GM19023 (cell line): ENCODE measurements at regions not wholly inside any gene's neighbourhood (a gene's known extent, or its start where the extent isn't known, plus 50 kb on each side); places are given as distances from the start of the nearest gene placed in this dataset.
"Not testable (repeated sequence)": the region's sequence is repeated elsewhere in the genome, so short reads cannot be mapped to it uniquely, and the experiment has no call there.

Experiments
- ATAC-seq: cut with Tn5 transposase; IDR thresholded peaks from one replicate; pipeline ENCODE4 v1.9.1; 2021; ENCODE audit warnings: mild to moderate bottlenecking, moderate library complexity; ENCODE audit not compliant: unreplicated experiment

GRCh38 chr19:28638445-28638844, 574.5 kb downstream of the UQCRFS1 start:
- no peak for ATAC-seq

GRCh38 chr19:28636706-28637105, 576.2 kb downstream of the UQCRFS1 start:
- no peak for ATAC-seq

- no peak for ATAC-seq
Measured at GRCh38 chr19:28636016-28636629, 576.8 kb downstream of the UQCRFS1 start.

- ATAC-seq: no peak
Measured at GRCh38 chr19:28634837-28635236, 578.1 kb downstream of the UQCRFS1 start.

- no peak for ATAC-seq
Measured at GRCh38 chr19:28634019-28634328, 579.0 kb downstream of the UQCRFS1 start.

GRCh38 chr19:28633319-28634018, 579.5 kb downstream of the UQCRFS1 start:
- no peak for ATAC-seq

- no peak for ATAC-seq
Measured at GRCh38 chr19:28632371-28633080, 580.4 kb downstream of the UQCRFS1 start.

GRCh38 chr19:28631961-28632360, 581.0 kb downstream of the UQCRFS1 start:
- ATAC-seq: no peak

- no peak for ATAC-seq
Measured at GRCh38 chr19:28627669-28628068, 585.3 kb downstream of the UQCRFS1 start.

- ATAC-seq: not testable (repeated sequence)
Measured at GRCh38 chr19:28626407-28626806, 586.5 kb downstream of the UQCRFS1 start.

GRCh38 chr19:28619816-28620429, 593.0 kb downstream of the UQCRFS1 start:
- no peak for ATAC-seq

- no peak for ATAC-seq
Measured at GRCh38 chr19:28618504-28618903, 594.4 kb downstream of the UQCRFS1 start.

- no peak for ATAC-seq
Measured at GRCh38 chr19:28615966-28616365, 597.0 kb downstream of the UQCRFS1 start.

- no peak for ATAC-seq
Measured at GRCh38 chr19:28615546-28615916, 597.4 kb downstream of the UQCRFS1 start.

GRCh38 chr19:28614634-28615545, 598.1 kb downstream of the UQCRFS1 start:
- ATAC-seq: no peak

- no peak for ATAC-seq
Measured at GRCh38 chr19:28612275-28612769, 600.6 kb downstream of the UQCRFS1 start.

- ATAC-seq: not testable (repeated sequence)
Measured at GRCh38 chr19:28611227-28611914, 601.6 kb downstream of the UQCRFS1 start.

GRCh38 chr19:28610731-28611130, 602.2 kb downstream of the UQCRFS1 start:
- no peak for ATAC-seq

GRCh38 chr19:28609944-28610343, 603.0 kb downstream of the UQCRFS1 start:
- ATAC-seq: no peak
